ENCODE measurements at regions not wholly inside any gene's neighbourhood (a gene's known extent, or its start where the extent isn't known, plus 50 kb on each side); places are given as distances from the start of the nearest gene placed in this dataset.

- H4K91ac ChIP-seq (ENCODE audit: insufficient read depth, low read depth, low read length) = no peak overlapping the region
- 100% methylated on average over 1 of the region's 5 CpGs; no CpG with 5 or more reads in 1 of the 2 experiments for WGBS, 2 experiments (ENCODE audit: extremely low coverage in 2 of 2, insufficient read length in 1 of 2)
- no peak overlapping the region for H2AK5ac ChIP-seq (ENCODE audit: low read depth, low read length)
- no peak overlapping the region for H2BK120ac ChIP-seq (ENCODE audit: low read depth, low read length)
- no peak overlapping the region for H2BK5ac ChIP-seq (ENCODE audit: low read depth, low read length, poor library complexity, severe bottlenecking)
- no peaks in the 10 kb centered on the region for H3K9me1 ChIP-seq (ENCODE audit: insufficient read depth, low read length)
- no peak overlapping the region for H3K18ac ChIP-seq (ENCODE audit: low read depth, low read length)
- no peak overlapping the region for H3K23ac ChIP-seq (ENCODE audit: low read depth, low read length)
- ATAC-seq (ENCODE audit: low read depth) (no peak), DNase-seq (no peak)
- H3K4ac ChIP-seq (ENCODE audit: low read depth, low read length) = no peak overlapping the region
- CTCF ChIA-PET = interaction anchor here (1.7 kb wide), 1 partner anchor 13 kb away, joined by 4 read pairs; no protein-coding TSS in a partner anchor
- H2BK20ac ChIP-seq (ENCODE audit: low read depth, low read length) = no peak overlapping the region
- no peaks in the 10 kb centered on the region for H3K4me1 ChIP-seq (ENCODE audit: control insufficient read depth, insufficient read depth, low read length)
- H4K8ac ChIP-seq (ENCODE audit: low read depth in 2 of 2, low read length in 2 of 2) = no peak overlapping the region
- no peak overlapping the region for H2AFZ ChIP-seq (replicated peaks; ENCODE audit: low read length, poor library complexity)
- H3K4me3 ChIP-seq (ENCODE audit: insufficient read depth, low read depth, low read length) = no peak overlapping the region
- in situ Hi-C loops (cut with MboI; ENCODE audit: low sequenced_read_pairs) = no loop called here
- no peak overlapping the region for H2AK9ac ChIP-seq (replicated peaks; ENCODE audit: low read depth, low read length, poor library complexity)
- TF ChIP-seq RCOR1 (IDR thresholded peaks at IDR 0.05; ENCODE audit: insufficient replicate concordance, low read length) (no peak), ELK1 (IDR thresholded peaks at IDR 0.05; ENCODE audit: borderline replicate concordance, low read depth, low read length) (no peak), CTCF (conservative IDR thresholded peaks at IDR 0.05; ENCODE audit: low read depth, low read length) (no peak), CEBPB (IDR thresholded peaks at IDR 0.05; ENCODE audit: low read depth, low read length) (no peak), SMC3 (IDR thresholded peaks at IDR 0.05; ENCODE audit: low read depth, low read length) (no peak), POLR2A (IDR thresholded peaks at IDR 0.05; ENCODE audit: low read depth, low read length) (no peak), FOS (IDR thresholded peaks at IDR 0.05; ENCODE audit: low read depth, low read length) (no peak)
- H3K56ac ChIP-seq (ENCODE audit: extremely low read depth, insufficient read depth, low read length) = no peak overlapping the region
- POLR2A ChIA-PET (ENCODE audit: unreplicated experiment) = no interaction called here
- no peak overlapping the region for H3K27ac ChIP-seq (ENCODE audit: insufficient read depth, low read length)
- no peaks in the 10 kb centered on the region for H3K9me3 ChIP-seq (ENCODE audit: control insufficient read depth, insufficient read depth, low read length)
- H3K14ac ChIP-seq (replicated peaks; ENCODE audit: low read depth, low read length) = no peak overlapping the region
- H3K9ac ChIP-seq (ENCODE audit: low read depth, low read length) = no peak overlapping the region
- H3K36me3 ChIP-seq (ENCODE audit: control insufficient read depth, insufficient read depth, low read length) = no peaks in the 10 kb centered on the region
- no peak overlapping the region for H2BK15ac ChIP-seq (ENCODE audit: low read depth, low read length)
- intact Hi-C loops (cut with micrococcal nuclease) = no loop called here
- H3K4me2 ChIP-seq (ENCODE audit: low read depth, low read length) = no peak overlapping the region
- no TSS peak for BruUV-seq (replicated peaks)
- dilution Hi-C loops (cut with HindIII; ENCODE audit: low sequenced_read_pairs, unreplicated experiment) = no loop called here
- H4K20me1 ChIP-seq (ENCODE audit: insufficient read depth, low read length) = no peaks in the 10 kb centered on the region
- H3K27me3 ChIP-seq (ENCODE audit: control insufficient read depth, insufficient read depth, low read length) = no peaks in the 10 kb centered on the region
- no peak overlapping the region for H4K5ac ChIP-seq (ENCODE audit: low read depth, low read length)
- H3K79me1 ChIP-seq (ENCODE audit: low read depth in 1 of 2, low read length in 2 of 2) = no peaks in the 10 kb centered on the region
These were observed 509.2 kb downstream of the TDRD15 start for GRCh38 chr2:21633015-21633414.

Data from IMR-90 (cell line).